Stimulated activated CD8-positive, alpha-beta memory T cell treated with anti-CD3 and anti-CD28 coated beads, Interleukin-15, amount 100 ng/mL, for 4 hours (primary cell): ENCODE measurements at regions not wholly inside any gene's neighbourhood (a gene's known extent, or its start where the extent isn't known, plus 50 kb on each side); places are given as distances from the start of the nearest gene placed in this dataset.
"Not testable (repeated sequence)": the region's sequence is repeated elsewhere in the genome, so short reads cannot be mapped to it uniquely, and the experiment has no call there.

ENCODE experiments used
- DNase-seq, 2 donors: peaks; one replicate each; pipeline ENCODE4 v3.0.0-alpha.2; 2020; ENCODE audit warnings: low read depth in 2 of 2

DNA sequence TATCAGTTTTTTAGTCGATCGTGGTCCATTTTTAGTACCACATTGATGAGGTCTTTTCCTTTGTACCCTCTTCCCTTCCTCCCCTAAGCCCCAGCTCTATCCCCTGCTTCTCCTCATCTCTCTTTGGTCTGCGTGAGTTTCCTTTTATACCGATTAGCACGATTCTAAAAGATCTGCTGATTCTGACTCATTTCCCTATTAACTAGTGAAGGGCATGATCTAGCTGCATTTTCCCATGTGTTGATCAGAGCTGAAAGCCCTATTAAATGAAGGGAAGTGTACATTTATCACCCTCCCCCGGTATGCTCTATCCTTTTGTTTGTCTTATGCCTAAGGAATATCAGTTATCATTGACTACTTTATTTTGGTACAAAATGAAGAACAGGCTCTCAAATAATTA, 181.7 kb upstream of the NPY2R start:
- no peak for DNase-seq

DNA sequence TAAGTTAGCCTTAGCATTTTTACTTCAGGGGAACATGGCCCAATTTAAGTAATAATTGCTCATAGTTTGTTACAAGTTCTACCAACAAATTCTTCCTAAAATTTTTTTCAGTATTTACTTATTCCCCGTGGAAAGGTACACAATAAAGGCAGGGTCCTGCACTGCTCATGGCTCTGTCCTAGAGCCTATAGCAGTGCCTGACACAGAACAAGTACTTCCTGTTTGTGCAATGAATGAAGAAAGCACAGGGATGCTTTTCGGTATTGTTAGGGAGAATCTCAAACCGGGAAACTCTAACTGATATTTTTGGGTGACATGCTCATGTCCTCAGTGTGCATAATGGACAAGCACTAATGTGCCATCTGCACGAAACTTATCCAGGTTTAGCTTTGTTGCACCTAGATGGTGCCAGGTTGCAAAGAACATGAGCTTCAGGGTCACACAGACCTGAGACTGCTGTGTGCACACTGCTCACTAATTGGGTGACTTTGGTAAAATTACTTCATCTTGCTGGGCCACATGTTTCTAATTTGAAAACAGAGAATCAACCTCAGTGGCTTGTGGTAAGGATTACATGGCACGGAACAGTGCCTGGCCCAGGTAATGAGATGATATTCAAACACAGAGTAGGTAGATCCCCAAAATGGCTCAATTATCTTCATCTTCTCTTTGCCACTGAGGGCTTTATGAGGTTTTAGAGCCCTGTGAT, 175.8 kb upstream of the NPY2R start:
- DNase-seq: no peak

DNA sequence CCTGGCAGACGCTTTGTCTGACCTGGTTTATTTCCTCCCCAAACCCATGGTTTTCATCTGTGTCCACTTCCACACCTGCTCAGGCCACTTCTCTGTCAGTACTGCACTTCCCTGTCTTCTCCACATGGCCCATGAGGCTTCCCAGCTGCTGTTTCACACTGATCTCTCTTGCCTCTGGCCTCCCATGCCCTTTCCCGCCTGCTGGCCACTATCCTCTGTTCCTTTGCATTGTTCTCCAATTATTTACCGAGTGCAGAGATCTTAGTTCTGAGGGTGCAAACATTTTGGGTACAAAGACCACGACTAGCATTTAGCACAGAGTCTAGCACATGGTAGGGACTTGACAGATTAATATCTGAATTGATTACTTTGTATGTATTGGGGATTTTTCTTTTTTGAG, 174.8 kb upstream of the NPY2R start:
- DNase-seq: no peak

DNA sequence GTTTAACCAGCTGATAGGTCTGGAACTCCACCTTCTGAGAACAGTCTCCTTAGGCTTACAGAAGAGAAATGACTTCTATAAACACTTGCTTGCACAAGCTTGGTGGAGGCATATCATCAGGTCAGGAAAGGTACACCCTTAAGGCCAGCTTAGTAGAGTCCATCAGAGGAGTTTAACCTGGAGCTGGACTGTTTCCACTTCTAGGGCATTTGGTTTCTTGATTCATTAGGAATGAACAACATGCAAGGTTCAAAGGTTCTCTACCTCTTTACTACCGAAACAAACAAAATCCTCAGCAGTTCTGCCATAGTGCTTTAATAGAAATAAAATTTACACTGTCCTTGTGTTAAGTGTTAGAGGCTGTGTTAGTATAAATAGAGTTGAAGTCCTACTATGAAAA, 171.4 kb upstream of the NPY2R start:
- no peak for DNase-seq

DNA sequence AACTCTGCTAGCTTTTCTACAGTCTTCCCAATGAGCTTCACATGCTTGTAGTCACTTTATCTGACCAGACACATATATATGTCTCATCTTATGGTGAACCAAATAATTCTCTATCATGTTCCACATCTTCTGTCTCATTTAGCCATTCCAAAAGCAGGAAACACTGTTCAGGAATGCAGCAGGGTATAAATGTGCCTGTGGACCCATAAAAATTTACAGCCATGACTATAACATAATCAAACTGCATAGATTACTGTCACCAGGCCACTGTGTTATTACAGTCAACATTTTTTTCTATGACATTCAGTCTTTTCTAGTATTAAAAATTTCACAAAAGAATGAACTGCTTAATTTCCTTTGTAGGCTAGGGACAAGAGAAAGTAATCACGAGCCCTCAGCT, 170.0 kb upstream of the NPY2R start:
- DNase-seq: no peak

DNA sequence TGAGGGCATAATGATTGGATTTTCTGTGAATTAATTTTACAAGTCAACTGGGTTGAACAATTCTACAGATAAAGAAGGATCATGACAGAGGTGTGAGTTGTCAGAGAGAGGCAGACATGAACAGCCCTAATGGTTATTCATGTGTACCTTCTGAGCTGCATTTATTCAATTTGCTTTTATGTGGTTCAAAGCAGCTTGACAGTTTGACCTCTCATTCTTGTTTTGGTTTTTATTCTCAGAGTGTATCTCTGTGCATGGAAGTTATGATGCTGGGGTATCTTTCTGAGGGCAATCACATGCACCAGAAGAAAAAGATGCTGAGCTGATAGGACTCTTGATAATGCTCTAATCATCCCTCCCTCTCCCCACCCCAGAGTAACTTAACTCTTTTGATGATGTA, 169.3 kb upstream of the NPY2R start:
- DNase-seq: no peak

DNA sequence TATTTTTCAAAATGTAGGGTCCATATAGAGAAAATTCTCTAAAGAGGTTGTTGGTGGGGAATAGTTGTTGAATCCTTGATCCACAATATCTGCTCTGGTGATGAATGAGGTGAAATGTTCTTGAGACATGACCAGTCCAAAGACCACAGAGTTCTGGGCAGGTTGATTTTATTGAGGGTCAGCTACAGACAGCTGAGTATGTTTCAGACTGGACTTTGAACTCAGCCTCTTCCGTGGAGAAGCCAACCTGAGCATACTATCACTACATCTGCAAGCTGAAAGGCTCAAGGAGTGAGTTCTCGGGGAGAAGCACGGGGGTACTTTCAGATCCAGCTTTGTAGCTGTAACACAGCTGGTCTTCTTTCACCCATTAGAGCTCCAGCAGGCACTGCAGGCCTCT, 168.4 kb upstream of the NPY2R start:
- no peak for DNase-seq

DNA sequence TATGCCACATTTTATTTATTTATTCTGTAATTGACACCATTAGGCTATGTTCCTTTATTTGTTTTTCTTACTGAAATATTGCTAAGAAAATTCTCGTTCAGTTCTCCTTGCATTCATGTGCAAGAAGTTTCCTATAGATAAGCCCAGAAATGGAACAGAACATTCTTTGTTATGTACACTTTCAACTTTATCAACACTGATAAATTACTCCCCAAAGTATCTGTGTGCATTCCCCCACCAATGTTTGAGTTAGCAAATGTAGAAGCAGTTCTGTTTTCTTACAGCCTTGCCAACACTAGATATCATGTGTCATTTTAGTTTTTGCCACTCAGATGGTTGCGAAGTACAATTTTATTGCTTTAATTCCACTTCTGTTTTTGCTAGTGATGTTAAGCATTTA, 166.4 kb upstream of the NPY2R start:
- DNase-seq: no peak

DNA sequence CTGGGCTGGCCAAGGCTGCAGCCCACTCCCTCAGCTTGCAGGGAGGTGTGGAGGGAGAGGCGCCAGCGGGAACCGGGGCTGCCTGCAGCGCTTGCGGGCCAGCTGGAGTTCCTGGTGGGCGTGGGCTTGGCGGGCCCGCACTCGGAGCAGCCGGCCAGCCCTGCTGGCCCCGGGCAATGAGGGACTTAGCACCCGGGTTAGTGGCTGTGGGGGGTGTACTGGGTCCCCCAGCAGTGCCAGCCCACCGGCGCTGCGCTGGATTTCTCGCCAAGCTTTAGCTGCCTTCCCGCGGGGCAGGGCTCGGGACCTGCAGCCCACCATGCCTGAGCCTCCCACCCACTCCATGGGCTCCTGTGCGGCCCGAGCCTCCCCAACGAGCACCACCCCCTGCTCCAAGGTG, 164.2 kb upstream of the NPY2R start:
- DNase-seq: not testable (repeated sequence)

DNA sequence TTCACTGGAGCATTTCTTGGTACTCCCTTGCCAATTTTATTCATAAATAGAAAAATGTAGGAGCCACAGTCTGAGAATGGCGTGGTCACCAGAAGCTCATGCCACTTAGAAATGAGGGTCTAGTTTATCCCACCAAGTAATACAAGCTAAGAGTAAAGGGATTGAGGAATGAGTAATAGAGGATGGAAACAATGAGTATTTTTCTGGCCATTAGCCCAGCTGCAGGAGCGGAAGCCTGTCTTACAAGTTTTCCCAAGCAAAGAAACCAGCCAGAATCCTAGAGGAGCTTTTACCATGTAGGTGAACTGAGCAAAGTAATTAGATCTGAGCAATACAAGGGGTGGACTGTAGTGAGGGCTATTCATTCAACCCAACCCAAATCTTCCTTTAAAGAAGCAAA, 160.7 kb upstream of the NPY2R start:
- DNase-seq: no peak

DNA sequence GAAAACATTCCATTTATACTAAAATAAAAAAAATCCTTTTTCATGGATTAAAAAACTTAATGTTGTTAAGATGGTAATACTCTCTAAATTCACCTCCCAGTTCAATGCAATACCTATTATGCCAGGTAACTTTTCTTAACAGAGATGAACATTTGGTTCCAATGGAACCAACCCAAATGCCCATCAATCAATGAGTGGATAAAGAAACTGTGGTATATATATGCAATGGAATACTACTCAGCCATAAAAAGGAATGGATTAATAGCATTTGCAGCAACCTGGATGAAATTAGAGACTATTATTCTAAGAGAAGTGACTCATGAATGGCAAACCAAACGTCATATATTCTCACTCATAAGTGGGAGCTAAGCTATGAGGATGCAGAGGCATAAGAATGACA, 154.4 kb upstream of the NPY2R start:
- DNase-seq: not testable (repeated sequence)

DNA sequence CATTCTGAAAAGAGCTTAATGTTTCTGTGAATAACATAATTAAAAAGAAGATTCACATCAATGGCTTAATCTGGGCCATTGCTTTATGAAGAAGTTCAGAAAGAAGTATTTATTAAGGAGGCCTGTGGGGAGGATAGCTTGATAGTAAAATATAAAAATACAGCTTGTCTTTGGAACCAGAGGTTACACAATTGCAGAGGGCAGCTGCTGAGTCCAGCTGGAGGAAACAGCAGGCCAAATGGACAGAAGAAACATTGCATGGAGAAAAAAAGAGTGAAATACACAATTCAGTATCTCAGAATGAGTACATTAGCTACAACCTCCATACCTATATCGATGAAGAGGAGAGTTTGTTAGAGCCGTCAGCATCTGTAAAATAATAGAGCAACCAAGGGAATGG, 148.0 kb upstream of the NPY2R start:
- no peak for DNase-seq

DNA sequence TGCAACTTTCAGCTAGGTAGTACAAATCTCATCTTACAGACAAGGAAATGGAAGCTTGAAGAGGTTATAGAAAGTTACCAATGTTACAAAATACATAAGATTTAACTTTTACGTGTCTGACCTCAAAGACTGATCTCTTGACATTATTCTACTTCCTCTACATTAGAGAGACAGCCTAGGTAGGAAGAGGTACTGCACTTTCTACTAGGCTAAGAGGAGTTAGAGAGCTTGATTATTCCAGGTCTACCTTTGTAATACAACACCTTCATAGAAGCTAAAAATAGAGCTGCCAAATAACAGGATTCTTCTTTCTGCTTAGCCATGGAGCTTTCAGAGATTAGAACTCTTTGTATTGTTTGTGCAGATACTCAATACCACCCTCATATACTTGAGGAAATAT, 147.6 kb upstream of the NPY2R start:
- no peak for DNase-seq

DNA sequence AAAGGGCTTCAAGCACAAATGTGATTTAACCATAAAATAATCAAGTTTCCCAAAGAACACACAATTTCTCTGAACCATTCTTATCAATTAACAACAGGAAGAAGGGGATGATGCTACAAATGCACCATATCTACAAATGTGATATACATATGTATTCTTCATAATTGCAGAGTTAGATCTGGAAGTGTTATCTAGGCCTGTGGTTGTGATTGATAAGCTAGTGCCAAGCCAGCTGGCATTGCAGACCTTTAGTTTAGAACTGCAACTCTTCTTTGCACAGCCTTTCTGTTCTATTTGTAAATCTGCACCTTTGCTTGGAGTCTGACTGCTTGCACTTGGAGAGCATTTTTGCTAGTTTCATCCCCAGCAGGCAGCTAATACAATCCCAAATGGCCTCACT, 145.5 kb upstream of the NPY2R start:
- no peak for DNase-seq

DNA sequence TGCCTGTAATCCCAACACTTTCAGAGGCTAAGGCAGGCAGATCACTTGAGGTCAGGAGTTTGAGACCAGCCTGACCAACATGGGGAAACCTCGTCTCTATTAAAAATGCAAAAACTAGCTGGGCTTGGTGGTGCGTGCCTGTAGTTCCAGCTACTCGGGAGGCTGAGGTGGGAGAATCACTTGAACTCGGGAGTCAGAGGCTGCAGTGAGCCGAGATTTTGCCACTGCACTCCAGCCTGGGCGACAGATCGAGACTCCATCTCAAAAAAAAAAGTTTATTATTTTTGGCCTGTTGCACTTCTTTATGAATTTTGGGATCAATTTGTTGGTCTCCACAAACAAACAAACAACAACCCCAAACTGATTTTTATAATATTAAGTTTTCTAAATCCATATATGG, 143.5 kb upstream of the NPY2R start:
- not testable (repeated sequence) for DNase-seq

DNA sequence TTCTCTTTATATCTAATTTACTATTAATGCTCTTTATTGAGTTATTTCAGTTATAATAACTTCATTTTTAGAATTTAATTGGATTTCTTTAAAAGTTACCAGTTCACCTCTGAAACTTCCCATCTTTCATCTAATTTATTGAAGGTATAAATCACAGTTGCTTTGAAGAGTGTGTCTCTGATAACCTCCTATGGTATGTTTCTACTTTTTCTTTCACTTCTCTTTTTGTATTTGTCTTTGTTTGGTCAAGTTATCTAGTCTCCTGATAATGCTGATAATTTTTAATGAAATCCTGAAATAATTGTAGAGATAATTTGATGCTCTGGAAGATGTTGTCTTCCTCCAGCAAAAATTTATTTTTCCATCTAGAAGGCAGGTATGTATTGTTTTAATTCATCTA, 141.6 kb upstream of the NPY2R start:
- DNase-seq: no peak

DNA sequence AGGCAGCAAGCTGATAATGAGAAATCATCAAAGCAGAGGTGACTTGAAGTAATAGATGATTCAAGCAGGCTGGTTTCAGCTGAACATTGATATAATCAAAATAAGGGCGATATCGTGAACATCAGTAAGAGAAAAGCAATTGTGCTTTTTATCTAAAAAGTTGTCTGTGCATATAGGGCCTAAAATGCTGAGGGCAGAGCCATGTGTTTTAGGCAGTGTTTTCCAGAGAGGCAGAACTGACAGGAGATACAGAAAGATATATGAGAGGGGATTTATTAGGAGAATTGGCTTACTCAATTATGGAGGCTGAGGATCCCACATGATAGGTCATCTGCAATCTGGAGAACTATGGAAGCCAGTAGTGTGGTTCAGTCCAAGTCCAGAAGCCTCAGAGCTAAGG, 136.5 kb upstream of the NPY2R start:
- no peak for DNase-seq

DNA sequence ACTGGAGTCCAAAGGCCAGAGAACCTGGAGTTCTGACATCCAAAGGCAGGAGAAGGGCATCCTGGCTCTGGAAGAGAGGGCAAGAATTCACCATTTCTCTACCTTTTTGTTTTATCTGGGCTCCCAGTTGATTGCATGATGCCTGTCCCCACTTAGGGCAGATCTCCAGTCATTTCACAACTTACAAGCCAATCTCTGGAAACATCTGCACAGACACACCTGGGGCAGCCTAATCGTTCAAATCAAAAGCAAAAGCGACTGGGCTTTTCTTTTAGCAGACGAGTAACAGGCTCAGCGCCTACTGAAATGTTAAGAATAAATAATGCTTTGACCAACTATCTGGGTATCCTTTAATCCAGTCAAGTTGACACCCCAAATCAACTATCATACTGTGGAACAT, 136.0 kb upstream of the NPY2R start:
- no peak for DNase-seq

DNA sequence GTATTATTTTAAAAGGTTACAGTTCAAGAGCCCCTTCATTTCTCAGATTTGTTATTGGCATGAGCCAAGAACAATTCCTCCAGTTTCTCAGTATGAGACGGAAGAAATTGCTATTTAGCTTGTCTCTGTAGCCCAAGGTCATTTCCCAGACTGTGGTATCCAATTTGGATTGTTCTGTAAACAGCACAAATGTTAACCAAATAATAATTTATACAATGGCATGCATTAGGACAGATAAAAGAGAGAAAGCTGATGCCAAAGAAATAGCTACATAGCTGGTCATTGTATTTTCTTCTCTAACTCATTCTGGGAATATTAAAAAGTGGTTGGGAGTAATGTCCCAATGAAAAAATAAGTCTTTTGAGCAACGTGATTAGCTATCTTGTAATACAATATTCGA, 134.6 kb upstream of the NPY2R start:
- no peak for DNase-seq

DNA sequence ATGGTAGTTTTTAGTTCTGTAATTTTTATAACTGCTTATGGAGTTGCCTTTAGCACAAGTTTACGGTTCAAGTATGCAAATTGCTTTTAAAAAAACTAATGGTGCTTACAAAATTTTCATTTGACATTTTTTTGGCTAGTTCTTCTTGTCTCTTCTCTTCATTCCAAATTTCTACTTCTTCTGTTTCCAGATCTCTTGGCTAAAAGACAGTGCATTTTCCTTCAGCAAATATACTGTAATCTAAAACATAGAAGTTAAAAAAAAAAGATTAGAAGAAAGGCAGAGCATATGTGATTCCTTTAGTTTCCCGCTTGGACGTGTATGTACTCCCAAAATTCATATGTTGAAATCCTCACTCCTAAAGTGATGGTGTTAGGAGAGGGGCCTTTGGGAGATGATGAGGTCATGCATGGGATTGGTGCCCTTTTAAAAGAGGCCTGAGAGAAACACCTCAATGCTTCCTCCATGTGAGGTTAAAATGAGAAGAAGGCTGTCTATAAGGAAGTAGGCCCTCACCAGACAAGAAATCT, 132.1 kb upstream of the NPY2R start:
- DNase-seq: no peak

DNA sequence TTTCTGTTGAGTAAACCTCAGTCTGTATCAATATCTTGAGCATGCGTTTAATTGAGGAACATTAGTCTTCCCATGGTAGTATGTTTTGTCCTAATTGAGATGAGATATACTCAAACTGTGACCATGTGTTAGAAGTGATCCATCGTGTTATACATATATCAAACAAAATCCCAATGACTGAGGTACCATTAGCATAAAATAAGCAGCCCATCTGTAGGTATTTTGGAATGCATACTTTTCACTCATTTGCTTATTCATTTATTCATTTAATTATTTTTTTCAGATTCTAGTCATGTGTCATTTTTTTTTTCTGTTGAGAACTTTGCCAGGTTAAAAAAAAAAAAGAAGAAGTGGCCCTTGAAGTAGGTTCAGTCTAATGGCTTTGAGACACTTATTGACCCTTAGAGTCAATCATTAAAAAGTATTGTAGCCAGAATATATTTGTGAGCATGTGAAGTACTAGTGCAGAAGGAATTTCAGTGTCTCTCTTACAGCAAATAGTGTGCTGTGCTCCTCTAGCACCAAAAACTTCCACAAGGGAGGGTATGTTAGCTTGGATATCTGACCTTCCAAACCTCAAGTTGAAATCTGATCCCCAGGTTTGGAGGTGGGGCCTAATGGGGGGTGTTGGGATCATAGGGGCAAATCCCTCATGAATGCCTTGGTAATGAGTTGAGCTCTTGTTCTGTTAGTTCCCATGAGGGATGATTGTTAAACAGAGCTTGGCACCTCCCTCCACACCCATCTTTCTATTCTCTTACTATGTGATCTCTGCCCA, 130.8 kb upstream of the NPY2R start:
- DNase-seq: no peak

DNA sequence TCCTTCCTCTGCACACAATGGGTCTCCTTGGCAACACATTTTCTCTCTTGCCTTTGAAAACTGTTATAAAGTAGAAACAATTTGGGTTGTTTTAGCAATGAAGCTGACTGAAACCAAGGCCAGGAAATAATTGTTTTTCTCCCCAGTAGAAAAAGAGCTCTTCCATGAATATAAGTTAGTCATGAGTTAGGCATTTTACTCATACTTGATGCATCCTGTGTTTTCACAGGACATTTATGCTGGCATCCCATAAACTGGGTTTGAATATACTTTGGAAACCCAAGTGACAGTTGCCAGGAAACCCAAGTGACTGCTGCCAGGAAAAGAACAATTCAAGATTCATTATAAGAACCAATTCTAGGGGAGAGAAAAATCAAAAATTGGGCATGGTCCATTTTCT, 128.6 kb upstream of the NPY2R start:
- no peak for DNase-seq

DNA sequence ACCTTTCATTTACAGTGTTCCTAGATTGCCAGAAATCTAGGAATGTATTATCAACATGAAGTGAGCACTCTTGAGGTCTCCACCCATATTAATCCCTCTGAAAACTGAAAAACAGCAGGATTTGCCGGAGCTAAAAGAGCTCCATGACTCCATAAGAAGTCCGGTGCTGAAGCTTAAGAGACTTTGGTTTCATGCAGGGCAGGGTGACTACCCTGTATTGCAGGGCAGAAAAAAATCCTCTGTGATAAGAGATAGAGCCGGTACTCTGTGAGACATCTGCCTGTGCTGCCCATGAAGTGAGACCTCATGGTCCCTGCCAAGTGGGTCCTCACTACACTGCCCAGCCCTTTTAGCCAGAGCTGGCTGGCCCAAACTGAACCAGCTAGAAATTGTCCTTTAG, 127.2 kb upstream of the NPY2R start:
- DNase-seq: no peak
